GM19463 (cell line): ENCODE measurements at regions not wholly inside any gene's neighbourhood (a gene's known extent, or its start where the extent isn't known, plus 50 kb on each side); places are given as distances from the start of the nearest gene placed in this dataset.
"Not testable (repeated sequence)": the region's sequence is repeated elsewhere in the genome, so short reads cannot be mapped to it uniquely, and the experiment has no call there.

Source experiments
- ATAC-seq: cut with Tn5 transposase; IDR thresholded peaks from one replicate; pipeline ENCODE4 v1.9.1; 2021; ENCODE audit warnings: mild to moderate bottlenecking, moderate library complexity; ENCODE audit not compliant: unreplicated experiment

GRCh38 chr2:64908406-64908805 is 80.8 kb upstream of the SLC1A4 start:
- no peak for ATAC-seq

- no peak for ATAC-seq
Observed at GRCh38 chr2:64910523-64910922, 78.7 kb upstream of the SLC1A4 start.

- no peak for ATAC-seq
Observed at GRCh38 chr2:64910972-64911433, 78.2 kb upstream of the SLC1A4 start.

- ATAC-seq: no peak
Observed at GRCh38 chr2:64913357-64913869, 75.8 kb upstream of the SLC1A4 start.

GRCh38 chr2:64914247-64914646 is 75.0 kb upstream of the SLC1A4 start:
- no peak for ATAC-seq

- ATAC-seq: peak; percentile 53
Observed at GRCh38 chr2:64914735-64915509, 74.3 kb upstream of the SLC1A4 start.

- ATAC-seq: no peak
Observed at GRCh38 chr2:64915510-64915900, 73.7 kb upstream of the SLC1A4 start.

- no peak for ATAC-seq
Observed at GRCh38 chr2:64918220-64918886, 70.8 kb upstream of the SLC1A4 start.

GRCh38 chr2:64919261-64919660 is 69.9 kb upstream of the SLC1A4 start:
- no peak for ATAC-seq

- ATAC-seq: no peak
Observed at GRCh38 chr2:64922482-64923384, 66.5 kb upstream of the SLC1A4 start.

- no peak for ATAC-seq
Observed at GRCh38 chr2:64923385-64923710, 65.9 kb upstream of the SLC1A4 start.

- no peak for ATAC-seq
Observed at GRCh38 chr2:64924170-64924934, 64.8 kb upstream of the SLC1A4 start.

GRCh38 chr2:64925930-64926722 is 63.1 kb upstream of the SLC1A4 start:
- ATAC-seq: not testable (repeated sequence)

GRCh38 chr2:64928813-64929212 is 60.4 kb upstream of the SLC1A4 start:
- no peak for ATAC-seq

- no peak for ATAC-seq
Observed at GRCh38 chr2:64929333-64929732, 59.9 kb upstream of the SLC1A4 start.

- ATAC-seq: no peak
Observed at GRCh38 chr2:64930258-64930671, 58.9 kb upstream of the SLC1A4 start.

- ATAC-seq: no peak
Observed at GRCh38 chr2:64931246-64932115, 57.7 kb upstream of the SLC1A4 start.

GRCh38 chr2:64932116-64932370 is 57.2 kb upstream of the SLC1A4 start:
- ATAC-seq: no peak
